A673 (cell line): ENCODE measurements at regions not wholly inside any gene's neighbourhood (a gene's known extent, or its start where the extent isn't known, plus 50 kb on each side); places are given as distances from the start of the nearest gene placed in this dataset.

Source experiments
- BruUV-seq: library from RNA; stranded (reverse); fragments of 400-500 nt; replicated peaks from 2 replicates; lab custom pipeline; 2021; lab: Mats Ljungman, UMichigan
- CTCF ChIA-PET: fragments of 300-600 bp; sonication (Branson Sonifier 250); formaldehyde crosslinking; loops from one replicate; lab custom pipeline; 2022; ENCODE audit warnings: antibody characterized with exemption; lab: Charles Lee
- POLR2A ChIA-PET: fragments of 300-600 bp; sonication (Branson Sonifier 250); formaldehyde crosslinking; loops from one replicate; lab custom pipeline; 2022; ENCODE audit warnings: antibody characterized with exemption; ENCODE audit not compliant: low non-redundant PET; lab: Charles Lee
- DNase-seq: peaks from one replicate; pipeline ENCODE4 v3.0.0-alpha.2; 2015; ENCODE audit warnings: low spot score
- H3K27ac ChIP-seq: fragments of 200-600 bp; sonication (generic); 2 replicates; pipeline ENCODE4 v1.5.1; 2016; ENCODE audit warnings: mixed run types, low read depth, mild to moderate bottlenecking, mixed read lengths, antibody characterized with exemption, low read length; ENCODE audit not compliant: poor library complexity, severe bottlenecking
- H3K27me3 ChIP-seq: fragments of 200-600 bp; sonication (generic); replicated peaks from 2 replicates; pipeline ENCODE4 v1.6.1; 2017; ENCODE audit warnings: mixed run types, low read depth, mild to moderate bottlenecking, mixed read lengths, antibody characterized with exemption, low read length; ENCODE audit not compliant: insufficient read depth, poor library complexity
- H3K36me3 ChIP-seq: fragments of 200-600 bp; sonication (generic); 2 replicates; pipeline ENCODE4 v1.6.1; 2016; ENCODE audit warnings: mixed run types, mild to moderate bottlenecking, mixed read lengths, antibody characterized with exemption, low read length; ENCODE audit not compliant: insufficient read depth, poor library complexity, severe bottlenecking
- H3K4me1 ChIP-seq: fragments of 200-600 bp; sonication (generic); 2 replicates; pipeline ENCODE4 v1.6.1; 2017; ENCODE audit warnings: mixed run types, mild to moderate bottlenecking, mixed read lengths, antibody characterized with exemption, low read length; ENCODE audit not compliant: insufficient read depth, poor library complexity, severe bottlenecking
- H3K4me3 ChIP-seq: fragments of 200-600 bp; sonication (generic); 2 replicates; pipeline ENCODE4 v1.5.1; 2016; ENCODE audit warnings: low read depth, mixed run types, mild to moderate bottlenecking, mixed read lengths, low read length; ENCODE audit not compliant: poor library complexity, severe bottlenecking
- H3K9me3 ChIP-seq: fragments of 200-600 bp; sonication (generic); 2 replicates; pipeline ENCODE4 v1.6.1; 2016; ENCODE audit warnings: mixed run types, low read depth, mild to moderate bottlenecking, mixed read lengths, antibody characterized with exemption, low read length; ENCODE audit not compliant: poor library complexity, severe bottlenecking
- EZH2 ChIP-seq: fragments of 200-600 bp; sonication (generic); IDR thresholded peaks from 2 replicates; pipeline ENCODE4 v1.6.1; 2017; ENCODE audit warnings: borderline replicate concordance, low read depth, mild to moderate bottlenecking, mixed read lengths, antibody characterized with exemption, low read length; ENCODE audit not compliant: poor library complexity, severe bottlenecking
- intact Hi-C: fragments of 100-400 bp; cut with micrococcal nuclease; formaldehyde crosslinking; loops from one replicate; pipeline ENCODE4 v1.10.0; 2022; ENCODE audit not compliant: unreplicated experiment
- TF ChIP-seq, protein P1 (sequence below): fragments of 300-800, 200-600 bp; sonication (generic); conservative IDR thresholded peaks from 2 replicates; pipeline ENCODE4 v1.5.1; 2017; ENCODE audit warnings: low read depth, mild to moderate bottlenecking, antibody characterized with exemption, low read length, moderate library complexity, mixed read lengths

DNA sequence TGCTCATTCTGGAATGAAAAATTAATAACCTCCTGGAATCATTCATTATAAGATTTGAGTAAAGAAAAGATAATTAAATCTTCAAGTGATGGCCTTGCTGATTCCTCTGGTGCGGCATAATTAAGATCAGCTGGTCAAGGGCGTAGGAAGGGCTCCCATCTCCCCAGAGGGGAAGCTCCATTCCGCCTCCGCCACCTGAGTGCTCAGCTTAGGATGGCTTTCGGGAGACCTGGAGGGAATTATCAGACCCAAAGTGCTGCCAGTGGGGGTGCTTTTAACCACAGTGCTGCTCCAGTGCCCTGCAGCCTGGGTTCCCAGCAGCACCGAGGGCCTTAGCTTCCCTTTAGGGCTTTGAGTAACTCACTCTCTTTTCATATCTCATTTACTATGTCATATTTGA lies 556.6 kb upstream of the RGMA start:
- H3K36me3 ChIP-seq: no peaks in the 10 kb centered on the region
- CTCF ChIA-PET: no interaction called here
- H3K4me3 ChIP-seq: no peak overlapping the region
- POLR2A ChIA-PET: no interaction called here
- TF ChIP-seq EZH2: no peak
- TF ChIP-seq, protein P1, sequence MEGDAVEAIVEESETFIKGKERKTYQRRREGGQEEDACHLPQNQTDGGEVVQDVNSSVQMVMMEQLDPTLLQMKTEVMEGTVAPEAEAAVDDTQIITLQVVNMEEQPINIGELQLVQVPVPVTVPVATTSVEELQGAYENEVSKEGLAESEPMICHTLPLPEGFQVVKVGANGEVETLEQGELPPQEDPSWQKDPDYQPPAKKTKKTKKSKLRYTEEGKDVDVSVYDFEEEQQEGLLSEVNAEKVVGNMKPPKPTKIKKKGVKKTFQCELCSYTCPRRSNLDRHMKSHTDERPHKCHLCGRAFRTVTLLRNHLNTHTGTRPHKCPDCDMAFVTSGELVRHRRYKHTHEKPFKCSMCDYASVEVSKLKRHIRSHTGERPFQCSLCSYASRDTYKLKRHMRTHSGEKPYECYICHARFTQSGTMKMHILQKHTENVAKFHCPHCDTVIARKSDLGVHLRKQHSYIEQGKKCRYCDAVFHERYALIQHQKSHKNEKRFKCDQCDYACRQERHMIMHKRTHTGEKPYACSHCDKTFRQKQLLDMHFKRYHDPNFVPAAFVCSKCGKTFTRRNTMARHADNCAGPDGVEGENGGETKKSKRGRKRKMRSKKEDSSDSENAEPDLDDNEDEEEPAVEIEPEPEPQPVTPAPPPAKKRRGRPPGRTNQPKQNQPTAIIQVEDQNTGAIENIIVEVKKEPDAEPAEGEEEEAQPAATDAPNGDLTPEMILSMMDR: no peak
- H3K27me3 ChIP-seq: no peaks in the 10 kb centered on the region
- no peak for DNase-seq
- H3K9me3 ChIP-seq: no peaks in the 10 kb centered on the region
- no TSS peak for BruUV-seq
- H3K4me1 ChIP-seq: no peaks in the 10 kb centered on the region
- no peak overlapping the region for H3K27ac ChIP-seq
- intact Hi-C loops: no loop called here

DNA sequence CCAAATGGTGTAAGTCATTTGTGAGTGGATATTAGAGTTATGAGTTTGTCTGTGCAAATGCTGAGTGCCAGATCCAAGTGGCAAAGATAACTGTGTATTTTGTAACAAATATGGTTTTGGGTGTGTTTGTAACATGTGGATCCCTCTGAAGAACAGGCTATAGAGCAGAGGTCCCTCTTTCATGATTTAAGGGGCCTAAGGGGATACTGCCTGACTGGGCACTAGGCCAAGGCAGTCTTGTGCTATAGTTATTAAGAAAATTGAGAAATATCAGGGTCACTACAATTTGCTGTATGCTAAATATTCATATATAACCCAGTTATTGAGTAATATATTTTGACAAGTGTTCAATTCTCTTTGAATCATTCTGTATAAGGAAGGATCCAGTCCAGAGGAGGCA lies 555.6 kb upstream of the RGMA start:
- no peak overlapping the region for H3K27ac ChIP-seq
- no peak for DNase-seq
- no peaks in the 10 kb centered on the region for H3K9me3 ChIP-seq
- no peaks in the 10 kb centered on the region for H3K4me1 ChIP-seq
- no peak overlapping the region for H3K4me3 ChIP-seq
- no TSS peak for BruUV-seq
- ChIA-PET CTCF (no interaction called here), POLR2A (no interaction called here)
- intact Hi-C loops: no loop called here
- H3K27me3 ChIP-seq: no peaks in the 10 kb centered on the region
- TF ChIP-seq, protein P1: no peak
- TF ChIP-seq EZH2: no peak
- H3K36me3 ChIP-seq: no peaks in the 10 kb centered on the region

DNA sequence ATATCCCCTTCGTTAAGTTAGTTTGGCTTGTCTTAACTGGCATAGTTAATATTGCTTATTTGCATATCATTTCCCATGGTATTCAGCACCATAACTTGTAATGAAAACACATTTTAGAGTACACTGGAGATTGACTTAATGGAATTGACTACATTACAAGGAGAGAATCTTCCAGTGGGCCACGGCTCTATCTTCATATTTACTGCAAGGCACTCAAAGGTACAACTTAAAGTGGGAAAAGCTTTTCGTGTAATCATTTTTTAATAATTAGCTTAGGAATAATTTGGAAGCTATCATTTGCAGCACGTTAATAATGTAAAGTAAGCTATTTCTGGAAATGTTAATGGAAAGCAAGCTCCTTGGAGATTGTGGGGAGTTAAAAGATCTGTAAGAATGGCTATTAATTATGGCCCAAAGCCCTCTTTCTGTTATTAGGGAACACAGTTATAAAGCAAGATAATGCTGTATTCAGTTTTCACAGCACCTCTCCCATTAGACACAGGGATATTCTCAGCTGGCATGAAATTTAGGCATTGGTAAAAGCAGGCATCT lies 551.5 kb upstream of the RGMA start:
- intact Hi-C loops: no loop called here

More for the DNA sequence above, 551.5 kb upstream of the RGMA start:
- H3K4me3 ChIP-seq: no peak overlapping the region
- H3K36me3 ChIP-seq: no peaks in the 10 kb centered on the region
- CTCF ChIA-PET: no interaction called here
- no peak overlapping the region for H3K27ac ChIP-seq
- POLR2A ChIA-PET: no interaction called here
- no peaks in the 10 kb centered on the region for H3K27me3 ChIP-seq
- no peaks in the 10 kb centered on the region for H3K9me3 ChIP-seq
- no peak for DNase-seq
- BruUV-seq: no TSS peak
- TF ChIP-seq, protein P1: no peak
- no peak for TF ChIP-seq EZH2
- no peaks in the 10 kb centered on the region for H3K4me1 ChIP-seq
